ENCODE measurements at regions not wholly inside any gene's neighbourhood (a gene's known extent, or its start where the extent isn't known, plus 50 kb on each side); places are given as distances from the start of the nearest gene placed in this dataset.

DNA sequence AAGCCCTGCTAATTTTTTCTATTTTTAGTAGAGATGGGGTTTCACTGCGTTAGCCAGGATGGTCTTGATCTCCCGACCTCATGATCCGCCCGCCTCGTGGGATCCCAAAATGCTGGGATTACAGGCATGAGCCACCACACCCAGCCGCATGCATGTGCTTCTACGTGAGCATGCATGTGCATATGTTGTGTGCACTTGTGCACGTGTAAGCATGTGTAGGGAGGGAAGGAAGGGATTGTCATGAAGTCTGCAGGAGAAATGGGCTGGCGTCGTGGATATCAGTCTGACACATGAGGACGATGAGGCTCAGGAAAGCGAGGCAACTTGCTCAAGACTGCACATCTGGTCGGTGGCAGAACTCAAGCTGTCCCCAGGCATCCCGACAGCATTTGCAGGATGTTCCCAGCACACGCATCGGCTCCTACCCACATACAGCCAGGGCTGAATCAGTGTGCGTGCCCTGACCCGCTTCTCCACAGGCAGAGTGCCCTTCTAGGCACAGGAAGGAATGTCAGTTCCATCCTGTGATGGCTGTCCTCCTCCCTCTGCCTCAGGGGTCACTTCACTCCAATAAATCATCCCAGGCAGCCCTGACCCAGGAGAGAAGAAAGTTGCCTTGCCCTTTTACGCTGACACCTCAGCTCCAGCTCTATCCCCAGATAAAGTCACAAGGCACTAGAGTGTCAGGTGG is 49.9 kb upstream of the SLC14A2 start:
- Histone ChIP-seq H3K4me3 (replicated peaks; ENCODE audit: low read depth, low read length) (no peak overlapping the region), H3K27me3 (replicated peaks; ENCODE audit: control insufficient read depth, insufficient read depth, low read length) (peaks cover 2% of the 10 kb centered on the region), H3K36me3 (ENCODE audit: control insufficient read depth, insufficient read depth, low read length) (no peaks in the 10 kb centered on the region)
- no peak for TF ChIP-seq CTCF (IDR thresholded peaks at IDR 0.05; ENCODE audit: insufficient read depth, low read length, poor library complexity, severe bottlenecking)
- no peak for DNase-seq (ENCODE audit: extremely low read depth, insufficient read length)

All from GM06990 (cell line).